ENCODE measurements at regions not wholly inside any gene's neighbourhood (a gene's known extent, or its start where the extent isn't known, plus 50 kb on each side); places are given as distances from the start of the nearest gene placed in this dataset.

DNA sequence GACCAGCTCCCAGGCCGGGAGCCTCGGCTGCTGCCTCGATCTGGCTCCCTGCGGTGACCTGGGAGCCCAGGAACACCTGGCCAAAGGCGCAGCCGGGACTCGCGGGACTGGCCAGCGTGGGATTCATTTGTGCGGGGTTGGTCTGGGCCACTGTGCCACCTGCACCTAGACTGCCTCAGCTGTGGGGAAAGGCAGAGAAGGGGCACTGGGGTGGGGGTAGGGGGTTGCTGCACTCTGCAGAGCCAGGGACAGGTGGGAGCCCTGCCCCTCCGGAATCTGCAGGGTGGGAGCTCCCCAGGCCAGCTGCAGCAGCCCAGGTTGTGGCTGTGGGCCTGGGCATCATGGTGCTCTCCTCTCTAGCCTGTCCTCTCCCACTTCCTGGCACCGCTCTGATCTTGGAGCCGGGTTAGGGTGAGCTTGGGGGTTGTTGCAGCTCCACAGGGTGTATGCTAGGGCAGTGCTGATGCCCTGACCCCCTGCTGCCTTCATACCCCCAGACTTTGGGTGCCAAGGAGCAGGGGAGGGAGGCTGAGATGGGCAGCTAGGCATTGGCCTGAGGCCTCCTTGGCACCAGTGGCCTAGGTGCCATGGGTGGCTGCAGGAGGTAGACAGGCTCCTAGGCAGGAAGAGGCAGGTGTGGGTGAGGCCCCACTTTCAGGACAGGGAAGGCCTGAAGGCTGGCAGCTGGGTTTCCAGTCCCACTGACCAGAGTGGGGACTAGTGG, 57.5 kb upstream of the ETV3 start:
- TF ChIP-seq, protein P1, sequence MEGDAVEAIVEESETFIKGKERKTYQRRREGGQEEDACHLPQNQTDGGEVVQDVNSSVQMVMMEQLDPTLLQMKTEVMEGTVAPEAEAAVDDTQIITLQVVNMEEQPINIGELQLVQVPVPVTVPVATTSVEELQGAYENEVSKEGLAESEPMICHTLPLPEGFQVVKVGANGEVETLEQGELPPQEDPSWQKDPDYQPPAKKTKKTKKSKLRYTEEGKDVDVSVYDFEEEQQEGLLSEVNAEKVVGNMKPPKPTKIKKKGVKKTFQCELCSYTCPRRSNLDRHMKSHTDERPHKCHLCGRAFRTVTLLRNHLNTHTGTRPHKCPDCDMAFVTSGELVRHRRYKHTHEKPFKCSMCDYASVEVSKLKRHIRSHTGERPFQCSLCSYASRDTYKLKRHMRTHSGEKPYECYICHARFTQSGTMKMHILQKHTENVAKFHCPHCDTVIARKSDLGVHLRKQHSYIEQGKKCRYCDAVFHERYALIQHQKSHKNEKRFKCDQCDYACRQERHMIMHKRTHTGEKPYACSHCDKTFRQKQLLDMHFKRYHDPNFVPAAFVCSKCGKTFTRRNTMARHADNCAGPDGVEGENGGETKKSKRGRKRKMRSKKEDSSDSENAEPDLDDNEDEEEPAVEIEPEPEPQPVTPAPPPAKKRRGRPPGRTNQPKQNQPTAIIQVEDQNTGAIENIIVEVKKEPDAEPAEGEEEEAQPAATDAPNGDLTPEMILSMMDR (IDR thresholded peaks at IDR 0.05; ENCODE audit: low read depth, low read length, missing control alignments): no peak
- no peak for DNase-seq (ENCODE audit: low read depth)

DNA sequence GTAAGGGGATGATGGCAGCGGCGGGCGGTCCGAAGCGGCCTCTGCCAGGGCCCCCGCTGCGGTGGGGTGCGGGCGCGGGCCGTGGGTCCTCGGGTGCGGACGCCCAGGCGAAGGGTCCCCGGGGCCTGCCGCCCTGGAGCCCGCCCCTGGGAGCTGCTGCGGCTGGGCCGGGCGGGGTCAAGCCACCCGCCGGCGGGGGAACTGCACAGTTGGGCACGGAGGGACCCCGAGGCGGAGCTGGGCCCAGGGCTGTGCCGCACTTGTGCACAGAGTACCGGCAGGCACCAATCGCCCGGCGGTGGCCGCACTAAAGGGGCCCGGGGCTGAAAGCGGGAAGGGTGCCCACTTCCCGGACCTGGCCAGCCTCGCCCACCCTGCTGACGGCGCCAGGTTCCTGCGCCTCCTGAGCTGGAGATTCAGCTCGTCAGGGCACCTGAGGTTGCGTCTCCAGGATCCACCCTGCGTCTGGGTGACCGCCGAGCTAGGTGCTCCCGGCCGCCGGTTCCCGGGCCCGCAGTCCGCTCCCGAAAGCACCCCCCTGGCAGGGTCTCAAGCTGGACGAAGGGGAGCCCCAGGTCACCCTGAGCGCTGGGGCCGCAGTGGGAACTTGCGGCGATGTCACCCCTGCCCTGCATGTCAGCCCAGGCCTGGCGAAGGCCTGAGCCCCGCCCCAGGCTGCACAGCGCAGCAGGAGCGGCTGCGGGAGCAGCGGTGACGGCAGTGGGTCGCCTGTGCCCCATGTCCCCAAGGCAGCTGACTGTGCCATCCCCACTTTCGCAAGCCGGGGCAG, 56.7 kb upstream of the ETV3 start:
- no peak overlapping the region for H3K4me3 ChIP-seq (ENCODE audit: low read depth, low read length)
- no peak for DNase-seq (ENCODE audit: low read depth)
- TF ChIP-seq, protein P1 (IDR thresholded peaks at IDR 0.05; ENCODE audit: low read depth, low read length, missing control alignments): no peak

More for the DNA sequence above, 57.5 kb upstream of the ETV3 start:
- no peak overlapping the region for H3K4me3 ChIP-seq (ENCODE audit: low read depth, low read length)

DNA sequence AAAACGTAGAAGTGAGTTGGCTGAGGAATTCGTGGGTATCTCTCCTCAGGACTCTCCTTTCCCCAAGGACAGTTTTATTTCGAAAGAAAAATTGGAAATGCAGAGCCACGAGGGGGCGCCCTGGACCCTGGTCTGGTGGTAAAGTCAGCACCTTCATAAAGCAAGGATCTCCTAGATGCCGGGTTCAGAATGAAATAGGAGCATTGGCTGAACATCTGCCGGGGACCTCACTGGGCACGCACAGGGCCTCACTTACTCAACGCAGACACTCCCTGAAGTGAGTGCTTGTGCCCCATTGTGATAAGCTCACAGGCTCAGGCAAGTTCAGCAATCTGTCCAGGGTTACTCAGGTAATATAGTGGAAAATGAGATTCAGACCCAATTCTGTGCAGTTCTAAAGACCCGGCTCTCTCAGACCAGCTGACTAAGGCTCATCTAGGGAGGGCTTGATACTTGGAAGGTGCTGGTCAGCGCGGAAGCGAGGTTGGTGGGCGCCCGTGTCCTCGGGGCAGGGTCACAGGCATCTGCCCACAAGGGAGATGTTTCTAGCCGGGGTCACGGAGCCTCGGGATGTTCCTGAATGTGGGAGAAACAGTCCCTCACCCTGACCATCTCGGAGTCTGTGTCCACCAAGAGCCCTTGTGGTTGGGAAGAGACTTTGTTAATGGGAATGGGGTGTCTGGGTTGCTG, 55.7 kb upstream of the ETV3 start:
- no peak overlapping the region for H3K4me3 ChIP-seq (ENCODE audit: low read depth, low read length)
- no peak for DNase-seq (ENCODE audit: low read depth)
- TF ChIP-seq, protein P1 (IDR thresholded peaks at IDR 0.05; ENCODE audit: low read depth, low read length, missing control alignments): peak; percentile 73

DNA sequence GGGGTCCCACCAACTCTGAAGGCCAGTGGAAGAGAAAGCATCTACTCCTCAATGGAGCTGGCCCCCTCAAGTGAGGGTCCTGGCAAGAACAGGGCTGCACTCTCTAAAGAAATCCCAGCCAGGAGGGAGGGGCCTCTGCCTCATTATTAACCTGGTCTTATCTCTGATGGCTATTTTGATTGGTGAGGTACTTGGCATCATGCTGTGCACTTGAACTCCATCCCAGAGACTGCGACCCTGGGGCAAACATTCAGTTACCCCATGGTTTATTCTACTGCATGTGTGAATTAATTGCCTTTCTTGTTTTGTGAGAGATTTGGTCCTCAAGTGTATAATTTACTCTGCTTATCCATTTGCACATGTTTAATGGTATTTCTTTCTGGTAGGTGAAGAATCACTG, 55.0 kb upstream of the ETV3 start:
- no peak for DNase-seq (ENCODE audit: low read depth)

DNA sequence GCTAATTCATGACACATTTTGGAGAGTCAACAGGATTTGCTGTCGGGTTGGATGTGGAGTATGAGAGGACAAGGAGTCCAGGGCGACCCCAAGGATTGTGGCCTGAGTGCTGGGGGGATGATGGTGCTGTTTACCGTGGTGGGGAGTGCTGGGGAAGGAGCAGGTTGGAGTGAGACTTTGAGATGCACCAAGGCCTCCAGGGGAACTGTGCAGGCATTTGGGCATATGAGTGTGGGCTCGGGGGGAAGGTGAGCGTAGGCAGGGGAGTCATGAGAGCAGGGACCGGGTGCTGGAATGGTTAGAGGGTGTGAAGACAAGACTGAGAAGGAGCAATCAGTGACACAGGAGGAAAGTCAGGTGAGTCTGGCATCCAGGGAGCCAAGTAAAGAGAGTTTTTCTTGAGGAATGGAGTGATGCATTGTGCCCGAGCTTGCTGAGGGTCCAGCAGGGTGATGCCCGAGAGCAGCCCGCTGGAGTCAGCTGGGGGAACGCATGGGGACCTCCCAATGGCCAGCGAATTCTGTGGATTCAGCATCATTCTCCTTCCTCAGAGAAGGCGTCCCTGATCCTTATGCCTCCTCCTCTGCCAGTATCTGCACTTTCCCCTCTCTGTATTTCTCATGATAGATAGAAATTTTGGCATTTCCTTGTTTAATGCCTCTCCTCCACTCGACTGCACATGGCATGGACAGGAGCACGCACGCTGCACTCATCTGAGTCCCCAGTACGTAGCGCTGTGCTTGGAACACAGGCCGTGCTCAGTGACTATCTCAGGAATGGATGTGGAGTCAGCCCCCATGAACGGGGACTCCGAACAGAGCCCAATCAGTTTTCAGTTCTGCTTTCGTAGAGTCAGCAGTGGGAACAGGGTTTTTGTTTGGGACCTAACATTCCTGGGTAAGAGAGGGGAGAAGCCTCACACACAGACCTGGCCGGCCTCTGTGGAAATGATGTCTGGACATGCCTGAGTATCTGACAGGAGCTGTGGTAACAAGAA, 52.1 kb upstream of the ETV3 start:
- TF ChIP-seq, protein P1 (IDR thresholded peaks at IDR 0.05; ENCODE audit: low read depth, low read length, missing control alignments): no peak
- DNase-seq (ENCODE audit: low read depth): no peak
- no peak overlapping the region for H3K4me3 ChIP-seq (ENCODE audit: low read depth, low read length)

More for the DNA sequence above, 55.0 kb upstream of the ETV3 start:
- H3K4me3 ChIP-seq (ENCODE audit: low read depth, low read length): no peak overlapping the region
- TF ChIP-seq, protein P1 (IDR thresholded peaks at IDR 0.05; ENCODE audit: low read depth, low read length, missing control alignments): no peak

DNA sequence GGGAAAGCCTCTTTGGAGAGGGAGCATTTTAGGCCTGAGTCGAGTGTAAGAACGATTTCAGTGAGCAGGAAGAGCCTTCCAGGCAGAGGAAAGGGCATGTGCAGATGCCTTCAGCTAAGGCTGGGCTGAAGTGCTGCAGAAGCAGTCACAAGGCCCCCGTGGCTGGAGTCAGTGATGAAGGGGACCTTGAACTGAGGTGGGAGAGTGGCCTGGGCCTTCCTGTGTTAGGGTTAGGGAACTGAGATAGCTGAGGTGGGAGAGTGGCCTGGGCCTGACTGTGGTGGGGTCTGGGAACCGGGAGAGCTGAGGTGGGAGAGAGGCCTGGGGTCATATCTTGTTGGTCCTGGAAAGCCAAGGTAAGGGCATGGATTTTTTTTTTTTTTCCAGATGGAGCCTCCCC, 50.9 kb upstream of the ETV3 start:
- TF ChIP-seq, protein P1 (IDR thresholded peaks at IDR 0.05; ENCODE audit: low read depth, low read length, missing control alignments): no peak
- DNase-seq (ENCODE audit: low read depth): no peak

More for the DNA sequence above, 50.9 kb upstream of the ETV3 start:
- H3K4me3 ChIP-seq (ENCODE audit: low read depth, low read length): no peak overlapping the region
